ENCODE measurements at regions not wholly inside any gene's neighbourhood (a gene's known extent, or its start where the extent isn't known, plus 50 kb on each side); places are given as distances from the start of the nearest gene placed in this dataset.

DNA sequence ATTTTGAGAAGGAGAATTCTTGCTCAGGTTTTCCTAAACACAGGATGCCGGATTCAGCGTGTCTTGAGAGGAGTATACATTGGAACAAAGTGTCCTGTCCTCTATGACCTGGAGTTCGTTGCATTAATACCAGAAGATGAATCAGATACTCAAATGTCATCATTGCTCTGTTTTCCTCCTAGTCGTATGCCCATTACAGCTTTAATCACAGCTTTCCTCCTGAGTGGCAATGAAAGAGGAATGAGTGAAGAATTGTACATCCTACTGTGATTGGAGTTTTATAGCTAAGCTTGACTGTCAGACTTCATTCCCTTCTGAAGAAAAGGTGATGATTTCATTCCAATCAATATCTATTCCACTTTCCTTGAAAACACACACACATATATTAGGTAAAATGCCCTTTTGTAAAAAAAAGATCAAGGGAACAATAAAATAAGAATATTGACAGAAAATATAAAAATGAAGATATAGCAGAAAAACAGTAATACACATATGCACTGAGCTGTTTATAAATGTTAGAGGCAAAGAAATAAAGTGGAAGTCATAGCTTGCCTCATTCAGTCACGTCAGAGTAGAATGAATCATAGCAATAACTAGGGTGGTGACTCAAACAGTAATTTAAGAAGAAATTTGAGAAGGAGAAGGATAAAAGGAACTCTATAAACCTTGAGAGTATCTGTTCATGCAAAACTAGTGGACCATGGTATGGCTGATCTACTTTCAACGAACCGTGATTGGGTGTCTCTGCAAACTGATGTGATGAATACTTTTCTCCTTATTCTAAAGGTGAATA, 501.5 kb downstream of the SUCLA2 start:
- H3K4me3 Mint-ChIP-seq: no peak overlapping the region

GRCh38 chr13:47484548-47484947, 516.5 kb downstream of the SUCLA2 start:
- Mint-ChIP-seq H3K4me3 (no peak overlapping the region), H3K9me3 (no peaks in the 10 kb centered on the region), H3K27me3 (ENCODE audit: low read depth) (no peaks in the 10 kb centered on the region), H3K36me3 (ENCODE audit: low read depth) (no peaks in the 10 kb centered on the region), H3K27ac (ENCODE audit: unreplicated experiment) (no peak overlapping the region), H3K4me1 (peaks cover 10% of the 10 kb centered on the region)
- no peak for DNase-seq (ENCODE audit: low read depth, low spot score)
- TF ChIP-seq, protein P1, sequence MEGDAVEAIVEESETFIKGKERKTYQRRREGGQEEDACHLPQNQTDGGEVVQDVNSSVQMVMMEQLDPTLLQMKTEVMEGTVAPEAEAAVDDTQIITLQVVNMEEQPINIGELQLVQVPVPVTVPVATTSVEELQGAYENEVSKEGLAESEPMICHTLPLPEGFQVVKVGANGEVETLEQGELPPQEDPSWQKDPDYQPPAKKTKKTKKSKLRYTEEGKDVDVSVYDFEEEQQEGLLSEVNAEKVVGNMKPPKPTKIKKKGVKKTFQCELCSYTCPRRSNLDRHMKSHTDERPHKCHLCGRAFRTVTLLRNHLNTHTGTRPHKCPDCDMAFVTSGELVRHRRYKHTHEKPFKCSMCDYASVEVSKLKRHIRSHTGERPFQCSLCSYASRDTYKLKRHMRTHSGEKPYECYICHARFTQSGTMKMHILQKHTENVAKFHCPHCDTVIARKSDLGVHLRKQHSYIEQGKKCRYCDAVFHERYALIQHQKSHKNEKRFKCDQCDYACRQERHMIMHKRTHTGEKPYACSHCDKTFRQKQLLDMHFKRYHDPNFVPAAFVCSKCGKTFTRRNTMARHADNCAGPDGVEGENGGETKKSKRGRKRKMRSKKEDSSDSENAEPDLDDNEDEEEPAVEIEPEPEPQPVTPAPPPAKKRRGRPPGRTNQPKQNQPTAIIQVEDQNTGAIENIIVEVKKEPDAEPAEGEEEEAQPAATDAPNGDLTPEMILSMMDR (conservative IDR thresholded peaks at IDR 0.05): no peak

More for the DNA sequence above, 501.5 kb downstream of the SUCLA2 start:
- TF ChIP-seq, protein P1 (conservative IDR thresholded peaks at IDR 0.05): no peak
- DNase-seq (ENCODE audit: low read depth, low spot score): no peak
- Mint-ChIP-seq H3K9me3 (peaks cover 3% of the 10 kb centered on the region), H3K36me3 (ENCODE audit: low read depth) (no peaks in the 10 kb centered on the region), H3K27ac (ENCODE audit: unreplicated experiment) (no peak overlapping the region), H3K4me1 (peaks cover 33% of the 10 kb centered on the region), H3K27me3 (ENCODE audit: low read depth) (no peaks in the 10 kb centered on the region)

DNA sequence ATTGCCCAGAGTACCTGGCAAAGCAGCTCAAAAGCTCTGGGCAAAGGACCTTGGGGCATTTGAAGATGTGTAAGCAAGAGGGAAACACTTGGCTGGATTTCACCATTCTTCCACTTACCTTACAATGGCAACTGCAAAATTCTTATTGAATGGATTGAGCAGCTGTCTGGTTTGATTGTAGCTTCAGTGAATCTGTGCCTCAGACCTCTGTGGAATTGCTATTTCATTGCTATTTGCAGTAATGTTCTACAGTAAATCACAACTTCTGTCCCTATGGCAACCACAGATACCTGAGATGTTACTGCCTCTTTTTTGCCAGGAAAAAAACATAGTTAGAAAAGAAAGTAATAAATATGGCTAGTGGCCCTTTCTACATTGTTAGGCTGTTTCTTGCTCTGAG, 519.5 kb downstream of the SUCLA2 start:
- peaks cover 16% of the 10 kb centered on the region for H3K4me1 Mint-ChIP-seq
- TF ChIP-seq, protein P1 (conservative IDR thresholded peaks at IDR 0.05): no peak
- no peaks in the 10 kb centered on the region for H3K27me3 Mint-ChIP-seq (ENCODE audit: low read depth)
- H3K27ac Mint-ChIP-seq (ENCODE audit: unreplicated experiment): no peak overlapping the region
- no peaks in the 10 kb centered on the region for H3K36me3 Mint-ChIP-seq (ENCODE audit: low read depth)
- peaks cover 6% of the 10 kb centered on the region for H3K9me3 Mint-ChIP-seq
- no peak overlapping the region for H3K4me3 Mint-ChIP-seq
- no peak for DNase-seq (ENCODE audit: low read depth, low spot score)

GRCh38 chr13:47480951-47481350, 520.1 kb downstream of the SUCLA2 start:
- TF ChIP-seq, protein P1 (conservative IDR thresholded peaks at IDR 0.05): no peak
- DNase-seq (ENCODE audit: low read depth, low spot score): no peak
- Mint-ChIP-seq H3K27ac (ENCODE audit: unreplicated experiment) (no peak overlapping the region), H3K4me3 (no peak overlapping the region), H3K4me1 (peaks cover 10% of the 10 kb centered on the region), H3K27me3 (ENCODE audit: low read depth) (no peaks in the 10 kb centered on the region), H3K36me3 (ENCODE audit: low read depth) (no peaks in the 10 kb centered on the region), H3K9me3 (peaks cover 6% of the 10 kb centered on the region)

- DNase-seq (ENCODE audit: low read depth, low spot score): no peak
- H3K27me3 Mint-ChIP-seq (ENCODE audit: low read depth): no peaks in the 10 kb centered on the region
- peaks cover 9% of the 10 kb centered on the region for H3K4me1 Mint-ChIP-seq
- H3K4me3 Mint-ChIP-seq: no peak overlapping the region
- H3K27ac Mint-ChIP-seq (ENCODE audit: unreplicated experiment): no peak overlapping the region
- peaks cover 6% of the 10 kb centered on the region for H3K9me3 Mint-ChIP-seq
- H3K36me3 Mint-ChIP-seq (ENCODE audit: low read depth): no peaks in the 10 kb centered on the region
- TF ChIP-seq, protein P1 (conservative IDR thresholded peaks at IDR 0.05): no peak
Measured at GRCh38 chr13:47480121-47480520, 521.0 kb downstream of the SUCLA2 start.

All from neural crest cell (in vitro differentiated cells).